ENCODE measurements at regions not wholly inside any gene's neighbourhood (a gene's known extent, or its start where the extent isn't known, plus 50 kb on each side); places are given as distances from the start of the nearest gene placed in this dataset.

DNA sequence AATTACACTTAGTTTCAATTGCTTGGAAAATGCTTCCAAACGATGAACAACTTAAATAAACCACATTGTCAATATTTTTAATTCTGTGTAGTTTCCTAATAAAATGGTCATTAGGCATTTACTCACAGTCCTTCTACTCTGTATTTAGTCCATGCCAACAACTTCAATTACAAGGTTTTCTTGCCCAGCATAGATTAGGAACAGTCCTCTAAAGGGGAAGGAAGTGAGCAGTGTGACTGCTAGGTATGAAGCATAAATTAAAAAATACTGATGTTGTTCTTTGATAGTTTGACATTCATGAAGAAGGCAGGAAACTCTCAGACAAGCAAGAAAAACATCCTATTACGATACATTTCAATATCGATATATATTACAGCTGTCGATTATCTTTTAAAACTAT, 716.0 kb upstream of the PCDH9 start:
- TF ChIP-seq TAF1 (IDR thresholded peaks at IDR 0.05; ENCODE audit: low read depth, low read length) (no peak), POLR2A (IDR thresholded peaks at IDR 0.05; ENCODE audit: low read depth, low read length) (no peak)
